Endothelial cell of umbilical vein (primary cell): ENCODE measurements at regions not wholly inside any gene's neighbourhood (a gene's known extent, or its start where the extent isn't known, plus 50 kb on each side); places are given as distances from the start of the nearest gene placed in this dataset.

ENCODE experiments used
- BruUV-seq: library from RNA; stranded (reverse); fragments of 400-500 nt; replicated peaks from 2 replicates; lab custom pipeline; 2021; lab: Mats Ljungman, UMichigan
- CTCF ChIA-PET: fragments of 300-600, 350-600 bp; sonication (Branson Sonifier 250); formaldehyde crosslinking; loops from one replicate; lab custom pipeline; 2021; ENCODE audit warnings: antibody characterized with exemption, inconsistent platforms; lab: Charles Lee
- POLR2A ChIA-PET: fragments of 300-600, 350-600 bp; sonication (Branson Sonifier 250); formaldehyde crosslinking; loops from one replicate; lab custom pipeline; 2021; ENCODE audit warnings: antibody characterized with exemption, inconsistent platforms; lab: Charles Lee
- DNase-seq: peaks from one replicate; pipeline ENCODE4 v3.0.0-alpha.2; 2011; ENCODE audit warnings: low read depth, low spot score
- FAIRE-seq: peaks from 2 replicates; lab custom pipeline; 2011; peaks lifted over from hg19 to GRCh38; lab: Jason Lieb, UNC
- H2AFZ ChIP-seq: 2 replicates; pipeline ENCODE4 v1.6.0; 2012; ENCODE audit warnings: low read depth, low read length, control low read depth, inconsistent platforms
- H3K27ac ChIP-seq: 2 replicates; pipeline ENCODE4 v1.5.1; 2011; ENCODE audit warnings: low read depth, mild to moderate bottlenecking, control low read depth, low read length, moderate library complexity; ENCODE audit not compliant: insufficient read depth
- H3K27me3 ChIP-seq, 2 experiments: 2 replicates each; pipeline versions ENCODE4 v1.6.0 to v1.6.1; 2011; ENCODE audit warnings: low read length in 2 of 2, mixed read lengths in 1 of 2; ENCODE audit not compliant: control insufficient read depth in 2 of 2, insufficient read depth in 2 of 2
- H3K36me3 ChIP-seq, 2 experiments: 2 replicates in 1 of 2; 3 replicates in 1 of 2; pipeline ENCODE4 v1.5.1; 2011; ENCODE audit warnings: low read length in 2 of 2, mild to moderate bottlenecking in 1 of 2, moderate library complexity in 1 of 2; ENCODE audit not compliant: control insufficient read depth in 2 of 2, insufficient read depth in 2 of 2; ENCODE audit errors: extremely low read depth in 1 of 2
- H3K4me1 ChIP-seq: 3 replicates; pipeline ENCODE4 v1.5.1; 2011; ENCODE audit warnings: mild to moderate bottlenecking, low read length; ENCODE audit not compliant: control insufficient read depth, insufficient read depth; ENCODE audit errors: extremely low read depth
- H3K4me2 ChIP-seq: 2 replicates; pipeline ENCODE4 v1.6.1; 2011; ENCODE audit warnings: low read length, control low read depth, mixed read lengths; ENCODE audit not compliant: insufficient read depth
- H3K4me3 ChIP-seq, 3 experiments: fragments of 200-600 bp in 1 of 3; sonication (generic), shearing (Covaris generic) in 1 of 3; replicated peaks in 1 of 3; 2 replicates each; pipeline ENCODE4 v1.5.1; 2011 to 2016; ENCODE audit warnings: control low read depth in 3 of 3, low read length in 3 of 3, mild to moderate bottlenecking in 2 of 3, inconsistent platforms in 1 of 3, low read depth in 1 of 3, moderate library complexity in 1 of 3; ENCODE audit not compliant: insufficient read depth in 1 of 3
- H3K79me2 ChIP-seq: 2 replicates; pipeline ENCODE4 v1.6.0; 2012; ENCODE audit warnings: low read length, inconsistent platforms; ENCODE audit not compliant: control insufficient read depth, insufficient read depth
- H3K9ac ChIP-seq: replicated peaks from 2 replicates; pipeline ENCODE3; 2011; ENCODE audit warnings: low read length, control low read depth; ENCODE audit not compliant: insufficient read depth; ENCODE audit errors: extremely low read depth
- H3K9me1 ChIP-seq: replicated peaks from 3 replicates; pipeline ENCODE4 v1.6.0; 2011; ENCODE audit warnings: mild to moderate bottlenecking, low read length; ENCODE audit not compliant: control insufficient read depth, insufficient read depth; ENCODE audit errors: extremely low read depth
- H3K9me3 ChIP-seq: replicated peaks from 2 replicates; pipeline ENCODE4 v1.5.1; 2012; ENCODE audit warnings: low read length, inconsistent platforms; ENCODE audit not compliant: control insufficient read depth, insufficient read depth
- H4K20me1 ChIP-seq: replicated peaks from 2 replicates; pipeline ENCODE3; 2011; ENCODE audit warnings: mild to moderate bottlenecking, low read length; ENCODE audit not compliant: control insufficient read depth, insufficient read depth; ENCODE audit errors: extremely low read depth
- EZH2 ChIP-seq: IDR thresholded peaks from 2 replicates; pipeline ENCODE4 v1.6.1; 2012; ENCODE audit warnings: borderline replicate concordance, low read depth, mild to moderate bottlenecking, moderate library complexity, low read length, inconsistent platforms; ENCODE audit not compliant: severe bottlenecking
- FOS ChIP-seq: IDR thresholded peaks from 2 replicates; pipeline ENCODE4 v1.6.1; 2011; ENCODE audit warnings: mild to moderate bottlenecking, low read length, moderate library complexity, borderline replicate concordance; ENCODE audit not compliant: insufficient read depth
- GATA2 ChIP-seq: IDR thresholded peaks from 2 replicates; pipeline ENCODE4 v1.7.0; 2011; ENCODE audit warnings: low read depth, mild to moderate bottlenecking, moderate library complexity, mixed read lengths, low read length; ENCODE audit not compliant: insufficient read length, insufficient read depth
- JUN ChIP-seq: IDR thresholded peaks from 2 replicates; pipeline ENCODE4 v1.6.1; 2011; ENCODE audit warnings: borderline replicate concordance, low read depth; ENCODE audit not compliant: insufficient read length, insufficient read depth
- MYC ChIP-seq: IDR thresholded peaks from one replicate; pipeline ENCODE4 v1.6.1; 2011; ENCODE audit warnings: mild to moderate bottlenecking, low read depth, low read length
- POLR2A ChIP-seq: IDR thresholded peaks from 2 replicates; pipeline ENCODE4 v1.6.1; 2012; ENCODE audit warnings: low read depth, mild to moderate bottlenecking, control low read depth, low read length
- POLR2AphosphoS5 ChIP-seq: IDR thresholded peaks from 2 replicates; pipeline ENCODE4 v1.6.1; 2012; ENCODE audit warnings: low read depth, mild to moderate bottlenecking, control low read depth, low read length, moderate library complexity; ENCODE audit not compliant: insufficient read depth
- dilution Hi-C: fragments of 300-500 bp; cut with MboI; formaldehyde crosslinking; loops from one replicate; pipeline ENCODE4 v1.15.0; 2019; ENCODE audit warnings: low sequenced_read_pairs; ENCODE audit not compliant: extremely low pct_ligation_motif_present
- intact Hi-C: fragments of 100-400 bp; cut with micrococcal nuclease; formaldehyde crosslinking; loops from one replicate; pipeline ENCODE4 v1.10.0; 2022
- TF ChIP-seq, protein P1 (sequence below), 2 donors: IDR thresholded peaks; 1 replicate in 1 of 2; 2 replicates in 1 of 2; pipeline ENCODE4 v1.5.1; 2011; ENCODE audit warnings: low read length in 2 of 2, mild to moderate bottlenecking in 2 of 2, moderate library complexity in 2 of 2, control low read depth in 1 of 2, inconsistent platforms in 1 of 2, low read depth in 1 of 2; ENCODE audit not compliant: insufficient read depth in 1 of 2; ENCODE audit errors: extremely low read depth in 1 of 2
- TF ChIP-seq, protein P2 (sequence below): IDR thresholded peaks from 2 replicates; pipeline ENCODE4 v1.6.1; 2011; ENCODE audit not compliant: insufficient read depth, insufficient read length

DNA sequence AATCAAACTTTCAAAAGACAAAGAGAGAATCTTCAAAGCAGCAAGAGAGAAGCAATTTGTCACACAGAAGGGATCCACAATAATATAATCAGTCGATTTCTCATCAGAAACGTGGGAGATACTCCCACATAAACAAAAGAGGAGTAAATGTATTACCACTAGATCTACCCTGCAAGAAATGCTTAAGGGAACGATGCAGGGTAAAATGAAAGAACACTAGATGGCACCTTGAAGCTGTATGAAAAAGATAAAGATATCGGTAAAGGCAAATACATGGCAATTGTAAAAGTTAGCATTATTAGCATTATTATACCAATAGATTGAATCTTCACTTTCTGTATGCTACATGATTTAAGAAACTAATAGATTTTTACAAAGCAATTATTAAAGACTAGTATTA is 677.0 kb downstream of the SUCLG1 start:
- intact Hi-C loops (no loop called here), dilution Hi-C loops (no loop called here)
- H3K4me3 ChIP-seq = no peak overlapping the region
- no peaks in the 10 kb centered on the region for H4K20me1 ChIP-seq
- TF ChIP-seq EZH2 = no peak
- no peak for TF ChIP-seq GATA2
- no peaks in the 10 kb centered on the region for H3K9me3 ChIP-seq
- FAIRE-seq (no peak), DNase-seq (no peak)
- no peak overlapping the region for H3K27ac ChIP-seq
- ChIA-PET POLR2A (no interaction called here), CTCF (no interaction called here)
- BruUV-seq = no TSS peak
- no peaks in the 10 kb centered on the region for H3K9me1 ChIP-seq
- H3K9ac ChIP-seq = no peak overlapping the region
- H3K4me2 ChIP-seq = no peak overlapping the region
- H3K27me3 ChIP-seq = no peaks in the 10 kb centered on the region
- H3K36me3 ChIP-seq = no peaks in the 10 kb centered on the region
- no peaks in the 10 kb centered on the region for H3K79me2 ChIP-seq
- H2AFZ ChIP-seq = no peak overlapping the region
- H3K4me1 ChIP-seq = no peaks in the 10 kb centered on the region

DNA sequence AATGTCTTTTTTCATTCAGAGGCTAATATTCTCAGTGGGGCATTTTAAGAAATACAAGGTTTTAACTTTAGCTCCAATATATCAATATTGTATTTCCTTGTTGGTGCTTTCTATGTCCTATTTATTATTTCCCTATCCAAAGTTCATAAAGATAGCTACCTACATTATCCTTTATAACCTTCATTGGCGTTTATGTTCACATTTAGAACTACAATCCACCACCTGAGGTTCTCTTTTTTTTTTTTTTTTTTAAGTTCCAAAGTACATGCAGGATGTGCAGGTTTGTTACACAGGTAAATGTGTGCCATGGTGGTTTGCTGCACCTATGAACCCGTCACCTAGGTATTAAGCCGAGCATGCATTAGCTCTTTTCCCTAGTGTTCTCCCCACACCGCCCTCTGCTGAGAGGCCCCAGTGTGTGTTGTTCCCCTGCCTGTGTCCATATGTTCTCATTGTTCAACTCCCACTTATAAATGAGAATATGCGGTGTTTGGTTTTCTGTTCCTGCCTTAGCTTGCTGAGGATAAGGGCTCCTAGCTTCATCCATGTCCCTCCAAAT is 694.6 kb downstream of the SUCLG1 start:
- dilution Hi-C loops = no loop called here
- no peaks in the 10 kb centered on the region for H3K27me3 ChIP-seq
- H2AFZ ChIP-seq = no peak overlapping the region
- no peak overlapping the region for H3K27ac ChIP-seq
- CTCF ChIA-PET = no interaction called here
- no TSS peak for BruUV-seq
- no peak for FAIRE-seq
- intact Hi-C loops = no loop called here
- POLR2A ChIA-PET = interaction anchor here (0.7 kb wide), 1 partner anchor 8 kb away, joined by 5 read pairs; no protein-coding TSS in a partner anchor
- TF ChIP-seq JUN (no peak), POLR2AphosphoS5 (no peak), MYC (no peak), FOS (no peak), POLR2A (no peak), GATA2 (no peak), EZH2 (no peak)
- TF ChIP-seq, protein P1, sequence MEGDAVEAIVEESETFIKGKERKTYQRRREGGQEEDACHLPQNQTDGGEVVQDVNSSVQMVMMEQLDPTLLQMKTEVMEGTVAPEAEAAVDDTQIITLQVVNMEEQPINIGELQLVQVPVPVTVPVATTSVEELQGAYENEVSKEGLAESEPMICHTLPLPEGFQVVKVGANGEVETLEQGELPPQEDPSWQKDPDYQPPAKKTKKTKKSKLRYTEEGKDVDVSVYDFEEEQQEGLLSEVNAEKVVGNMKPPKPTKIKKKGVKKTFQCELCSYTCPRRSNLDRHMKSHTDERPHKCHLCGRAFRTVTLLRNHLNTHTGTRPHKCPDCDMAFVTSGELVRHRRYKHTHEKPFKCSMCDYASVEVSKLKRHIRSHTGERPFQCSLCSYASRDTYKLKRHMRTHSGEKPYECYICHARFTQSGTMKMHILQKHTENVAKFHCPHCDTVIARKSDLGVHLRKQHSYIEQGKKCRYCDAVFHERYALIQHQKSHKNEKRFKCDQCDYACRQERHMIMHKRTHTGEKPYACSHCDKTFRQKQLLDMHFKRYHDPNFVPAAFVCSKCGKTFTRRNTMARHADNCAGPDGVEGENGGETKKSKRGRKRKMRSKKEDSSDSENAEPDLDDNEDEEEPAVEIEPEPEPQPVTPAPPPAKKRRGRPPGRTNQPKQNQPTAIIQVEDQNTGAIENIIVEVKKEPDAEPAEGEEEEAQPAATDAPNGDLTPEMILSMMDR (IDR thresholded peaks at IDR 0.05; ENCODE audit: extremely low read depth in 1 of 2, insufficient read depth in 1 of 2, low read depth in 1 of 2, low read length in 2 of 2) = no peak
- TF ChIP-seq, protein P2, sequence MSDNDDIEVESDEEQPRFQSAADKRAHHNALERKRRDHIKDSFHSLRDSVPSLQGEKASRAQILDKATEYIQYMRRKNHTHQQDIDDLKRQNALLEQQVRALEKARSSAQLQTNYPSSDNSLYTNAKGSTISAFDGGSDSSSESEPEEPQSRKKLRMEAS = no peak
- no peaks in the 10 kb centered on the region for H3K9me1 ChIP-seq
- no peaks in the 10 kb centered on the region for H3K9me3 ChIP-seq
- no peak overlapping the region for H3K4me2 ChIP-seq
- H3K4me3 ChIP-seq = no peak overlapping the region
- no peaks in the 10 kb centered on the region for H3K79me2 ChIP-seq
- H3K36me3 ChIP-seq = no peaks in the 10 kb centered on the region
- no peak overlapping the region for H3K9ac ChIP-seq
- DNase-seq = no peak
- H3K4me1 ChIP-seq = no peaks in the 10 kb centered on the region
- H4K20me1 ChIP-seq = no peaks in the 10 kb centered on the region
